GM19372 (cell line): ENCODE measurements at regions not wholly inside any gene's neighbourhood (a gene's known extent, or its start where the extent isn't known, plus 50 kb on each side); places are given as distances from the start of the nearest gene placed in this dataset.
"Not testable (repeated sequence)": the region's sequence is repeated elsewhere in the genome, so short reads cannot be mapped to it uniquely, and the experiment has no call there.

ENCODE experiments used
- ATAC-seq: cut with Tn5 transposase; IDR thresholded peaks from one replicate; pipeline ENCODE4 v1.9.1; 2021; ENCODE audit warnings: mild to moderate bottlenecking, low read depth, moderate library complexity; ENCODE audit not compliant: unreplicated experiment

GRCh38 chr15:66882251-66883020, 180.4 kb downstream of the SMAD6 start:
- ATAC-seq, result no peak

DNA sequence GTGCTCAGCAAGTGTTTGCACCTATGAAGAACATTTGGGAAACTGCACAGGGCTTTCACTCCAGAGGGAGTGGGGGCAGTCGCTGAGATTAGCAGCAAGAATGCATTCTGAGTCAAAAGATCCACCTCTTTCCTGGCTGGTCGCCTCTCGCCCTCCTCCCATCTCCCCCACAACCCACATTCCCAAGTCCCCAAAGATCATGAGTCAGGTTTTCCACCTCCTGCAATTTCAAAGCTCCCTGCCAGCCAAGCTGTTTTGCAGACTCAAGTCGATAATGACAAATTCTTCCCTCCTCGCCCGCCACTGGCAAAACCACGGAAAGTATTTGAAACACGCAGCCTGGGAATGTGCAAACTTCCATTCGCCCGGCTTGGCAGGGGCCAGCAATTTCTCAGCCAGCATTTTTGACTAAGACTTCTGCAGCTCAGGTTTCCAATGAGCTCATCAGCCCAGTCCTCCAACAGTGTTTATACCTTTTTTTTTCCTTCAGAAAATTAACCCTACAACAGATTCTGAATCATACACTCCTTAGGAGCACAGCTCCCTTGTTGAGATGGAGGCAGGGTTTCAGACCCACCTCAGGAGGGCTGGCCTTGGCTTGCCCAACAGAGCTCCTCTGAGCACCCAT, 181.4 kb downstream of the SMAD6 start:
- no peak for ATAC-seq

- no peak for ATAC-seq
These were observed 181.2 kb upstream of the SMAD3 start for GRCh38 chr15:66884115-66884622.

DNA sequence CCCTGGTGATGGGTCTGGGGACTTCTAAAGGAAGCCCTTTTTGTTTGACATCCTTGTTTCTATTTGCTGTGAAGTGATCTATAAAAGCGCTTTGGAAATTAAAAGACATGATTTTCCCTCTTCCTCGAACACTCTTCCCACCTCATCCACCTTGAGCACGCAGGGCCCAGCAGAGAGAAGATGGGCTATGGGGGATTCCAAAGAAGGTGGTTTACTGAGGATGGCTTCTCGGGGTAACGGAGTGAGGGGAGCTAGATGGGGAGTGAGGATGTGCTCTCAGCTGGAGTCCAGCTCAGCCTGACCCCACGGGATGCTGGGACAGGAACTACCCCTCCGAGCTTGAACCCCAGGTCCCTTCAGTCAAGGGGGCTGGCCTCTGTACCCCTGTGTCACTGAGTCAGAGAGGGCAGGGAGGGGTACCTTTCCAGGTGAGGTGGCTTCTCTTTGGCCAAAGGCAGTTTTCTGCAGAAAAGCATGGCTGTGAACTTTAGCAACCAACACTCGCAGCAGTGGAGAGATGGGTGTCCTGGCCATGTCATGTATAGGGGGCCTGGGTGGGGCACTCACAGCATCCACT, 180.7 kb upstream of the SMAD3 start:
- no peak for ATAC-seq

- no peak for ATAC-seq
These were observed 180.0 kb upstream of the SMAD3 start for GRCh38 chr15:66885281-66885915.

GRCh38 chr15:66886241-66886675, 179.1 kb upstream of the SMAD3 start:
- no peak for ATAC-seq

GRCh38 chr15:66886686-66887273, 178.6 kb upstream of the SMAD3 start:
- no peak for ATAC-seq

DNA sequence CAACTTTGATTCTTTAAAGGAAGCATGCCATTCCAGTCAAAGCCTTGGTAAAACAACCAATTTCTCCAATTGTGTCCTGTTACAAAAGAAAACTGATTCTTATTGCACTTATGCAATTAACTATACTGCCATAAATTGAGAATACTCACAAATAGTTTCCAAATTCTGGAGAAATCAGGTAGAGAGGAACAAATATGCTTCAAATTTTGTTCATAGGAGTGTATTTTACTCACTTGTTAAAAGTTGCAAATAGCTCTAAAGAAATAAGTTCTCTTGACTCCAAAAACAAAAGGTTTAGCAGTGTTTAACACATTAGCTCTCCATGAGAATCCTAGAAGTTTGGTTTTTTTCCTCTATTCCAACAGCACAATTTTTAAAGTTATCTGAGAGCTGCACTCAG, 176.1 kb upstream of the SMAD3 start:
- ATAC-seq, result not testable (repeated sequence)

DNA sequence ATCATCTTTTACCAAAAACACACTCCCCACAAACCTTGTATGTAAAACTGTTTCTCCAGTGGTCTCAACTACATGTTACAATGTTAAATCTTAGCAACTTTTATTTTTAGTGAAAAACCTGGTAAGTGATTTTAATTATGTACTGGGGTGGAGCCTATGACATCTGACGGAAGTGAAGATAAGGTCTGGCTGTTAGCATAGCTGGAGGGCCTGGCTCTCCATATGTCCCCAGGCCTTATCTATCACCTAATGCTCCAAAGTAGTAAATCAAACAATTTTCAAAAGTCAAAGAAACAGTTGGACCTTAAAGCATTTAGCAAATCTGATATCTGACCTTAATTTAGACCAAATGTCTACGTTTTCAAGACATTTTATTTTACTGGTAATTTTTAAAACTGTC, 173.6 kb upstream of the SMAD3 start:
- no peak for ATAC-seq

GRCh38 chr15:66893294-66893693, 172.1 kb upstream of the SMAD3 start:
- ATAC-seq, result no peak

DNA sequence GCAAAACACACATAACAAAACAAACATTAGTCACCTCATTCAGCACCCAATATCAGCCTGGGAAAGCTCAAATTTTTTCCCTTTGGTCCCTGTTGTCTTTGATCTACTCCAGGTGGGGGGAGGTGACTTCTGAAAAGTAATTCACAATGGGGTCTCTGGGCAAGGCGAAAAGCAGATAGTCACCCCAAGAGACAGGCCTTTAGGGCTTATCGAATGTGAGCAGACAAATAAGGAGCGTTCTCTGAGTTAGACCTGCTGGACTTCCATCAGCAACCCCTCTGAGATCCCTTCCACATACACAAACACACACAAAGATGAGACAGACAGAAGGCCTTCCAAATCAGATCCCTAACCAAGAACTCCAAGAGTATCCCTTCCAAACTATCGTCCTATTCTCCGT, 171.0 kb upstream of the SMAD3 start:
- ATAC-seq, result no peak

DNA sequence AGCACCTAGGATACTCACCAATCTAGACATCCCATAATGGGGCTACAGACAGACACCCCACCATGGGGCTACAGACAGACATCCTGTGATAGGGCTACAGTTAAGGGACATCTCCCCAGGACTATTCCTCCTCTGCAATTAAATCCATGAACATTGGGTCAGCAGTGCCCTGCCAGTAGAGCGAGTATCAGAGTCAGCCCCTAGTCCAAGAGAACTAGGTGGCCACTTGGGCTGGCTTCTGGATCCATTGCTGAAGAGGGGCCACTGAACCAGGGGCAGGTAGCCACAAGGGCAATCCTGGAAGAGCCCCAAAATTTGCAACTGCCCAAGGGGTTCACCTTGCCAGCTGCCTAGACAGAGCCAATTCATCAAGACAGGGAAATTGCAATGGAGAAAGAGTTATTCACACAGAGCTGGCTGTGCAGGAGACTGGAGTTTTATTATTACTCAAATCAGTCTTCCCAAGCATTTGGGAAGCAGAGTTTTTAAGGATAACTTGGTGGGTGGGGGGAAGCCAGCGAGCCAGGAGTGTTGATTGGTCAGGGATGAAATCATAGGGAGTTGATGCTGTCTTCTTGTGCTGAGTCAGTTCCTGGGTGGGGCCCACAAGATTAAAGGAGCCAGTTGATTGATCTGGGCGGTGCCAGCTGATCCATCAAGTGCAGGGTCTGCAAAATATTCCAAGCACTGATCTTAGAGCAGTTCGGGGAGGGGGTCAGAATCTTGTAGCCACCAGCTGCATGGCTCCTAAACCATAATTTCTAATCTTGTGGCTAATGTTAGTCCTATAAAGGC, 170.2 kb upstream of the SMAD3 start:
- no peak for ATAC-seq

GRCh38 chr15:66895794-66896453, 169.5 kb upstream of the SMAD3 start:
- no peak for ATAC-seq

DNA sequence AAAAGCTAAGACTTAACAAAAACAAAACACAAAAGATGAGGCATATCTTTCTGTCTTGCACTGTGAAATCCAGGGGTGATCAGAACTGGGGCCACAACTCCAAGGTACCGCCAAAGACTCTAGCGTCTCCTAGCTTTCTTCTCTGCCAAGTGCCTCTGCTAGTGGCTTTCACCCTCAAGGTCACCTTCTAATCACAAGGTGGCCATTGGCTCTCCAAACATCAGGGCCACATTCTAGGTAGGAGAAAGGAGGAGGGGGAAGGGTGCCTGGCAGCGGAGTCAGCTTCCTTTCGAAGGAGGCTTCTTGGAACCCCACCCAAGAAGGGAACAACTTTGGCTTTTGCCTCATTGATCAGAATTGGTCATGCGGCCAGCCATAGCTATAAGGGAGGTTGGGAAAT, 168.8 kb upstream of the SMAD3 start:
- ATAC-seq, result no peak

GRCh38 chr15:66897416-66897815, 168.0 kb upstream of the SMAD3 start:
- no peak for ATAC-seq

- ATAC-seq, result no peak
These were observed 167.4 kb upstream of the SMAD3 start for GRCh38 chr15:66897971-66898370.

GRCh38 chr15:66898656-66899386, 166.6 kb upstream of the SMAD3 start:
- ATAC-seq, result no peak

DNA sequence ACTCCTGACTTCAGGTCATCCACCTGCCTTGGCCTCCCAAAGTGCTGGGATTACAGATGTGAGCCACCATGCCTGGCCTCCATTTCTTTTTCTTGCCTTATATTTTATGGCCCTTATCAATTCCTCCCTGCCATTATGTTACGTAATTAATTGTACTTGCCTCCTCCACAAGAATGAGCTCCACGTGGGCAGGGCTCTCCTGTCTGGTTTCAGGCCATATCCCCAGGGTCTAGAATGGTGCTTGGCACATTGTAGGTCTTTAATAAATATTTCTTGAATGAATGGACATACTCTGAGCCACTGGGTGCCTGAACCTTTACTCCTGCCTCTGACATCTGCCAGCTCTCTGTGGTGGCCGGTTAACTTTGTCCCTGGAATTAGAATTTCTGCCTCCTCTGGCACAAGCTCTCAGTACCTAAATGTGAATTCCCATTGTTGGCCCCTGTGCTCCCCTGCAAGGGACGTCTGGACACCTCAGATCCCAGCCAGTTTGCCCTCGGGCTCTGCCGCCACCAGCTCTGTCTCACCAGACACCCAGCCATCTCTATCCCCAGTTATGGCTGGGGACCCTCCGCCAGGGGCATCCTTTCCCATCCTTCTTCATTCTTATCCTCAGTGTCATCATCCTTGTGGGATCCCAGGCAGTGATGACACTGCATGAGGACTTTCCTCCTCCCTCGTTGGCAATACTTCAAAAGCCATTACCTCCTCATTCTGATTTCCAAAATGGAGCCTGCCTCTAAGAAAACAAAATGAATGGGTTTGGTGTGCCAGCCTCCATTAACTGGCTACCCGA, 165.6 kb upstream of the SMAD3 start:
- no peak for ATAC-seq
